Astrocyte (in vitro differentiated cells and primary cell): ENCODE measurements at regions not wholly inside any gene's neighbourhood (a gene's known extent, or its start where the extent isn't known, plus 50 kb on each side); places are given as distances from the start of the nearest gene placed in this dataset.

ENCODE experiments used
- CTCF ChIP-seq: IDR thresholded peaks from 2 replicates; pipeline ENCODE4 v1.5.1; 2011; ENCODE audit warnings: low read depth, mild to moderate bottlenecking, inconsistent platforms, low read length, moderate library complexity; ENCODE audit not compliant: insufficient read depth
- EZH2 ChIP-seq: IDR thresholded peaks from 2 replicates; pipeline ENCODE4 v1.6.1; 2012; ENCODE audit warnings: mild to moderate bottlenecking, low read length, inconsistent platforms; ENCODE audit not compliant: insufficient read depth

- TF ChIP-seq CTCF (peak; percentile 42), EZH2 (no peak)
Observed at GRCh38 chr3:34882764-34883163, 756.6 kb upstream of the ARPP21 start.
